RWPE1 (cell line): ENCODE measurements at regions not wholly inside any gene's neighbourhood (a gene's known extent, or its start where the extent isn't known, plus 50 kb on each side); places are given as distances from the start of the nearest gene placed in this dataset.
"Not testable (repeated sequence)": the region's sequence is repeated elsewhere in the genome, so short reads cannot be mapped to it uniquely, and the experiment has no call there.

Source experiments
- CTCF ChIA-PET: fragments of 350-600 bp; sonication (Branson Sonifier 250); formaldehyde crosslinking; extraction: SDS; loops from one replicate; lab custom pipeline; 2021; lab: Yijun Ruan, JAX
- POLR2A ChIA-PET: fragments of 400-600 bp; formaldehyde crosslinking; extraction: SDS; loops from one replicate; lab custom pipeline; 2020; ENCODE audit warnings: antibody characterized with exemption; ENCODE audit not compliant: low non-redundant PET; lab: Yijun Ruan, JAX
- DNase-seq: peaks from one replicate; pipeline ENCODE4 v3.0.0; 2012; ENCODE audit warnings: low spot score
- H3K27ac ChIP-seq: fragments of 450-650 bp; 2 replicates; pipeline ENCODE4 v1.5.1; 2017
- CTCF ChIP-seq: fragments of 450-650 bp; conservative IDR thresholded peaks from 2 replicates; pipeline ENCODE4 v1.5.1; 2017; ENCODE audit warnings: low read depth, mild to moderate bottlenecking

GRCh38 chr5:174489215-174489614 lies 235.2 kb upstream of the MSX2 start:
- ChIA-PET POLR2A (no interaction called here), CTCF (no interaction called here)
- TF ChIP-seq CTCF, result no peak
- no peak overlapping the region for H3K27ac ChIP-seq
- no peak for DNase-seq

- CTCF ChIA-PET, result no interaction called here
- TF ChIP-seq CTCF, result no peak
- no peak for DNase-seq
- POLR2A ChIA-PET, result no interaction called here
- no peak overlapping the region for H3K27ac ChIP-seq
These were observed 234.3 kb upstream of the MSX2 start for GRCh38 chr5:174489920-174490597.

GRCh38 chr5:174490728-174491127 lies 233.7 kb upstream of the MSX2 start:
- TF ChIP-seq CTCF, result no peak
- H3K27ac ChIP-seq, result no peak overlapping the region
- POLR2A ChIA-PET, result no interaction called here
- DNase-seq, result no peak
- CTCF ChIA-PET, result no interaction called here

- H3K27ac ChIP-seq, result no peak overlapping the region
- CTCF ChIA-PET, result no interaction called here
- no peak for DNase-seq
- POLR2A ChIA-PET, result no interaction called here
- TF ChIP-seq CTCF, result no peak
These were observed 233.1 kb upstream of the MSX2 start for GRCh38 chr5:174491265-174491664.

GRCh38 chr5:174491761-174492350 lies 232.5 kb upstream of the MSX2 start:
- no peak for DNase-seq
- no peak overlapping the region for H3K27ac ChIP-seq
- no peak for TF ChIP-seq CTCF
- ChIA-PET POLR2A (no interaction called here), CTCF (no interaction called here)

GRCh38 chr5:174493530-174493929 lies 230.9 kb upstream of the MSX2 start:
- no peak for TF ChIP-seq CTCF
- H3K27ac ChIP-seq, result no peak overlapping the region
- DNase-seq, result no peak
- ChIA-PET POLR2A (no interaction called here), CTCF (interaction anchor here (0.6 kb wide), 1 partner anchor 197 kb away, joined by 4 read pairs; no protein-coding TSS in a partner anchor)

- H3K27ac ChIP-seq, DNase-seq, CTCF ChIA-PET, POLR2A ChIA-PET: not testable (repeated sequence)
These were observed 226.4 kb upstream of the MSX2 start for GRCh38 chr5:174497939-174498338.

GRCh38 chr5:174498575-174498974 lies 225.8 kb upstream of the MSX2 start:
- H3K27ac ChIP-seq, DNase-seq, POLR2A ChIA-PET: not testable (repeated sequence)
- CTCF ChIA-PET, result interaction anchor here (0.7 kb wide), 1 partner anchor 222 kb away, joined by 3 read pairs; no protein-coding TSS in a partner anchor
